CD4-positive, CD25-positive, alpha-beta regulatory T cell (primary cell): ENCODE measurements at regions not wholly inside any gene's neighbourhood (a gene's known extent, or its start where the extent isn't known, plus 50 kb on each side); places are given as distances from the start of the nearest gene placed in this dataset.

Experiments
- ATAC-seq, 2 donors: fragments of 150-1000 bp; cut with Tn5 transposase; one replicate each; pipeline ENCODE4 v1.10.0; 2021; ENCODE audit warnings: low read depth in 2 of 2, moderate number of reproducible peaks in 2 of 2, moderate library complexity in 1 of 2
- DNase-seq, 3 donors: peaks; one replicate each; pipeline versions ENCODE4 v3.0.0 to v3.0.0-alpha.2; 2012 to 2022; ENCODE audit warnings: mixed read lengths in 1 of 3
- H3K27ac ChIP-seq: one replicate; pipeline ENCODE4 v1.7.0; 2013; ENCODE audit warnings: mild to moderate bottlenecking, low read length; ENCODE audit not compliant: insufficient read depth, poor library complexity, severe bottlenecking
- H3K27me3 ChIP-seq: one replicate; pipeline ENCODE4 v1.7.0; 2013; ENCODE audit warnings: low read length; ENCODE audit not compliant: control insufficient read depth, insufficient read depth
- H3K36me3 ChIP-seq: one replicate; pipeline ENCODE4 v1.7.0; 2013; ENCODE audit warnings: mild to moderate bottlenecking, low read length, moderate library complexity; ENCODE audit not compliant: control insufficient read depth, insufficient read depth
- H3K4me1 ChIP-seq: 2 replicates; pipeline ENCODE4 v1.7.0; 2013; ENCODE audit warnings: mild to moderate bottlenecking, low read length; ENCODE audit not compliant: insufficient read depth, control insufficient read depth, poor library complexity, severe bottlenecking
- H3K4me3 ChIP-seq: one replicate; pipeline ENCODE4 v1.7.0; 2013; ENCODE audit warnings: low read depth, mild to moderate bottlenecking, low read length, moderate library complexity
- H3K9me3 ChIP-seq, 2 experiments: 1 replicate in 1 of 2; 2 replicates in 1 of 2; pipeline ENCODE4 v1.7.0; 2013; ENCODE audit warnings: low read length in 2 of 2, mild to moderate bottlenecking in 1 of 2, moderate library complexity in 1 of 2; ENCODE audit not compliant: control insufficient read depth in 2 of 2
- H3K27ac Mint-ChIP-seq, 3 donors: one replicate each; pipeline ENCODE4 v1.8.0; 2020 to 2022; ENCODE audit warnings: mild to moderate bottlenecking in 3 of 3, mixed read lengths in 3 of 3, moderate library complexity in 2 of 3
- H3K27me3 Mint-ChIP-seq: one replicate; pipeline ENCODE4 v1.8.0; 2022; ENCODE audit warnings: mild to moderate bottlenecking, mixed read lengths
- H3K36me3 Mint-ChIP-seq: one replicate; pipeline ENCODE4 v1.8.0; 2020; ENCODE audit warnings: mixed read lengths
- H3K4me1 Mint-ChIP-seq, 4 donors: one replicate each; pipeline ENCODE4 v1.8.0; 2020 to 2022; ENCODE audit warnings: mixed read lengths in 4 of 4, mild to moderate bottlenecking in 1 of 4
- H3K4me3 Mint-ChIP-seq, 4 donors: one replicate each; pipeline ENCODE4 v1.8.0; 2020 to 2022; ENCODE audit warnings: mild to moderate bottlenecking in 4 of 4, mixed read lengths in 4 of 4, moderate library complexity in 3 of 4
- H3K9me3 Mint-ChIP-seq, 7 donors: one replicate each; pipeline ENCODE4 v1.8.0; 2020 to 2022; ENCODE audit warnings: mixed read lengths in 7 of 7, mild to moderate bottlenecking in 3 of 7, moderate library complexity in 2 of 7

DNA sequence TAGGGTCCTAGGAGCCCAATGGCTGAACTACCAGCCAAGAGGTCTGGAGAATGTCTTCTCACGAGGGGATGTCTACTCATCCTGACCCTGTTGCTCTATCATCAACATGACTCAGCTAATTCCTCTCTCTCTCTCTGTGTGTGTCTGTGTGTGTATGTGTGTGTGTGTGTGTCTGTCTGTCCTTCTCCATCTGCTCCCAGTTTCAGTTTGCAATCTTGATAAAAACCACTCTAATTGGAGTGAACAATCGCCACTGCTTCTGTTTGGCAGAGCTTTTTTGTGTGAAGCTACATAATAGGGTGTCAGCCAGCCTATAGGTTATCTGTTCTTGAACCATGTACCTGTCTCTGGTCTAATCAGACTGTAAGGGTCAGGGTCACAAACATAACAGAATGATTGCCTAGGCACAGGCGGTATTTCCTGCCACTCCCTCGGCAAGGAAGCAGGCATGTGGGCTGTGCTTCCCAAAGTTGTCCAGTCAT lies 219.8 kb downstream of the SH3BP4 start:
- Histone ChIP-seq H3K4me3 (no peak overlapping the region), H3K4me1 (no peaks in the 10 kb centered on the region), H3K27ac (no peak overlapping the region), H3K27me3 (no peaks in the 10 kb centered on the region), H3K9me3 (no peaks in the 10 kb centered on the region), H3K36me3 (no peaks in the 10 kb centered on the region)
- DNase-seq (no peak), ATAC-seq (no peak)
- no peak overlapping the region for H3K4me3 Mint-ChIP-seq
- H3K4me1 Mint-ChIP-seq, result no peaks in the 10 kb centered on the region
- peaks cover 0 to 6% (median 3%) of the 10 kb centered on the region in 7 donors for H3K9me3 Mint-ChIP-seq
- H3K36me3 Mint-ChIP-seq, result no peaks in the 10 kb centered on the region
- H3K27me3 Mint-ChIP-seq, result no peaks in the 10 kb centered on the region
- H3K27ac Mint-ChIP-seq, result no peak overlapping the region

DNA sequence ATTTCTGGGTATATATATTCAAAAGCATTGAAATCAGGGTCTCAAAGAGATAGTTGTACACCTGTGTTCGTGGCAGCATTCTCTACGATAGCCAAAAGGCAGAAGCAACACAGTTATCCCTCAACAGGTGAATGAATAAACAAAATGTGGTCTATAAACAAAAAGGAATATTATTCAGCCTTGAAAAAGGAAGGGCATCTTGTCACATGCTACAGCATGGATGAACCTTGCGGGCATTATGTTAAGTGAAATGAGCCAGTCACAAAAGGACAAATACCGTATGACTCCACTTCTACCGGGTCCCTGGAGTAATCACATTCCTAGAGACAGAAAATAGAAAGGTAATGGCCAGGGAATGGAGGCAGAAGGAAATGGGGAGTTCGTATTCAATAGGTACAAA lies 228.8 kb downstream of the SH3BP4 start:
- no peaks in the 10 kb centered on the region for H3K36me3 ChIP-seq
- H3K9me3 ChIP-seq, result no peaks in the 10 kb centered on the region

DNA sequence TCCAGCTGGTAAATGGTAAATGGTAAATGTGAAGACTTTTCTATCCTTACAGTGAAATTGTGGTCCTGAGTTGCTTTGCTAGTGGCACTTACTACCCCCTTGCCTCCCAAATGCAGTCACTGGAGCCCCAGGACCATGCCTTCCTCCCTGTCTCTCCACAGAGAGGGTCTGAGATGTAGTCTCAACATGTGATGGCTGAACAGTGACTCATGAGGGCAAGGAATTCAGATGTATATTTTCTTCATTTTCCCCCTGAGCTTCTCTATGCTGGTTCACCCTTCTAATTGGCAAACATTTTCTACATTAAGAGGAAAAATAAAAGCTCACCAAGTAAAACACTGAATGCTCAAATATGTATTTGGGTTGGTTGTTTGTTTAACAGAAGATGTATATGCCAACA lies 232.0 kb downstream of the SH3BP4 start:
- Histone ChIP-seq H3K4me3 (no peak overlapping the region), H3K36me3 (no peaks in the 10 kb centered on the region), H3K27ac (no peak overlapping the region), H3K4me1 (no peaks in the 10 kb centered on the region), H3K27me3 (no peaks in the 10 kb centered on the region), H3K9me3 (no peaks in the 10 kb centered on the region)
- no peak overlapping the region for H3K4me3 Mint-ChIP-seq
- no peaks in the 10 kb centered on the region for H3K4me1 Mint-ChIP-seq
- H3K27ac Mint-ChIP-seq, result no peak overlapping the region
- DNase-seq (no peak), ATAC-seq (no peak)
- peaks cover 10% of the 10 kb centered on the region for H3K27me3 Mint-ChIP-seq
- no peaks in the 10 kb centered on the region for H3K36me3 Mint-ChIP-seq
- peaks cover 0 to 4% (median 0%) of the 10 kb centered on the region in 7 donors for H3K9me3 Mint-ChIP-seq

More for the DNA sequence above, 228.8 kb downstream of the SH3BP4 start:
- no peak overlapping the region for H3K27ac Mint-ChIP-seq
- no peaks in the 10 kb centered on the region for H3K36me3 Mint-ChIP-seq
- Histone ChIP-seq H3K27ac (no peak overlapping the region), H3K4me3 (no peak overlapping the region), H3K4me1 (no peaks in the 10 kb centered on the region), H3K27me3 (no peaks in the 10 kb centered on the region)
- H3K27me3 Mint-ChIP-seq, result peaks cover 10% of the 10 kb centered on the region
- no peak overlapping the region for H3K4me3 Mint-ChIP-seq
- H3K9me3 Mint-ChIP-seq, result peaks cover 0 to 2% (median 0%) of the 10 kb centered on the region in 7 donors
- ATAC-seq, result no peak
- DNase-seq, result no peak
- no peaks in the 10 kb centered on the region for H3K4me1 Mint-ChIP-seq

DNA sequence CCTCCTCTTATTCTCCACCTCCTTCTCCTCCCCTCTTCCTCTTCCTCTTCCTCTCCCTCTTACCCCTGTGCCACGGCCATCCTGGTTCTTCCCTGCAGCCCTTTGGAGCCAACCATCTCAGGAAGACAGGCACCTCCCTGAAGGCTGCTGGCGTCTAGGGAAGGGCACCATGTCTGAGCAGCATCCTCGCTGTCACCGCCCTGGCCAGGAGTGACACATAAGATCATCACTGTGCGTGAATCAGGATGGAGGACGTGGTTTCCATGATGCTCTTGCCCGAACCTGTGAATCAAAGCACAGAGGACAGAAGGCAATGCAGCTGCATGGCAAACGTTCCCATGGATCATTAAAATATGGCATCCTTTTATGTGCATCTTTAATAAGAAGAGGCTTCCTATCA lies 236.0 kb downstream of the SH3BP4 start:
- no peak overlapping the region for H3K27ac Mint-ChIP-seq
- no peaks in the 10 kb centered on the region for H3K36me3 ChIP-seq
- no peaks in the 10 kb centered on the region for H3K27me3 ChIP-seq
- DNase-seq (no peak), ATAC-seq (no peak)
- no peaks in the 10 kb centered on the region for H3K4me1 ChIP-seq
- no peaks in the 10 kb centered on the region for H3K4me1 Mint-ChIP-seq
- no peaks in the 10 kb centered on the region for H3K27me3 Mint-ChIP-seq
- H3K27ac ChIP-seq, result no peak overlapping the region
- no peak overlapping the region for H3K4me3 ChIP-seq
- no peaks in the 10 kb centered on the region for H3K36me3 Mint-ChIP-seq
- no peaks in the 10 kb centered on the region for H3K9me3 ChIP-seq
- H3K4me3 Mint-ChIP-seq, result no peak overlapping the region
- H3K9me3 Mint-ChIP-seq, result peaks cover 0 to 5% (median 0%) of the 10 kb centered on the region in 7 donors

DNA sequence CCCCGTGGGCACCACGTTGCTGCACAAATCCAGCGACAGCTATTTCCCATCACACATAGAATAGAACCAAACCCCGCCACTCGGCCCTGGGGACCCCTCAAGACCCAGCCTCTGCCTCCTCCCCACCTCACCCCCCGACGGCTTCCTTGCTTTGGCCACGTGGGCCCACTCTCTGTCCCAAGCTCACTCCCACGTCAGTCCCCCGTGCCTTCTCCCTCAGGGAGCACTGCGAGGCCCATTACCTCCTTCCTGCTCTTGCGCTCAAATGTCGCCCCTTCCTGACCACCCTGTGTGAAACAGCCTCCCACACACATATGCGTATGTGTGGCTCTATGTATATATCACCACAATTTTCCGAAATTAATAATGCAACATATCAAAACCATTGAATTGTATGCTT lies 239.7 kb downstream of the SH3BP4 start:
- ATAC-seq, result no peak
- no peaks in the 10 kb centered on the region for H3K4me1 ChIP-seq
- no peaks in the 10 kb centered on the region for H3K36me3 Mint-ChIP-seq
- H3K27me3 ChIP-seq, result peaks cover 3% of the 10 kb centered on the region
- H3K27ac ChIP-seq, result no peak overlapping the region
- no peaks in the 10 kb centered on the region for H3K36me3 ChIP-seq
- no peaks in the 10 kb centered on the region for H3K4me1 Mint-ChIP-seq
- H3K9me3 Mint-ChIP-seq, result peaks cover 0 to 6% (median 0%) of the 10 kb centered on the region in 7 donors
- no peak overlapping the region for H3K27ac Mint-ChIP-seq
- no peak overlapping the region for H3K4me3 Mint-ChIP-seq
- peaks cover 4% of the 10 kb centered on the region for H3K27me3 Mint-ChIP-seq
- H3K9me3 ChIP-seq, result no peaks in the 10 kb centered on the region
- no peak overlapping the region for H3K4me3 ChIP-seq
- no peak for DNase-seq

DNA sequence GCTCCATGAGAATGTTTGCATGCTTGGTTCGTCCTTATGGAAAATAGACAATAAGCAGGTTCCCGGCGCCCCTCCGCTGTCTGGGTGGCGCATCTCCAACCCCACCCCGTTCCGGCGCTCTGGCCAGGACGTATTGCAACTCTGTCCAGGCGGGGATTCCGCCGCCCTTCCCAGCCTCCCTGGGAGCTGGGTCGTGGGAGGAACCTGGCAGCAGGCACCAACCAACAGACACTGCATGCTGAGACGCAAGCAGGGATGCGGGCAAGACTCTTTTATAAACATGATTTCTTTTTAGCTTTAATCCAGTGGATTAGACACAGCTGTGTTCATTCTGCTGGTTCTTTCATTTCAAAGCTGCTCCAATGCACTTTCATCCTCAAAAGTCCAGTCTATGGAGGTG lies 240.2 kb downstream of the SH3BP4 start:
- no peaks in the 10 kb centered on the region for H3K36me3 ChIP-seq
- no peaks in the 10 kb centered on the region for H3K4me1 Mint-ChIP-seq
- no peak for ATAC-seq
- no peaks in the 10 kb centered on the region for H3K9me3 ChIP-seq
- H3K27me3 ChIP-seq, result peaks cover 3% of the 10 kb centered on the region
- H3K27ac ChIP-seq, result no peak overlapping the region
- no peaks in the 10 kb centered on the region for H3K4me1 ChIP-seq
- peaks cover 0 to 6% (median 0%) of the 10 kb centered on the region in 7 donors for H3K9me3 Mint-ChIP-seq
- H3K36me3 Mint-ChIP-seq, result no peaks in the 10 kb centered on the region
- no peak overlapping the region for H3K4me3 ChIP-seq
- H3K4me3 Mint-ChIP-seq, result no peak overlapping the region
- H3K27ac Mint-ChIP-seq, result no peak overlapping the region
- DNase-seq, result no peak
- H3K27me3 Mint-ChIP-seq, result peaks cover 4% of the 10 kb centered on the region

DNA sequence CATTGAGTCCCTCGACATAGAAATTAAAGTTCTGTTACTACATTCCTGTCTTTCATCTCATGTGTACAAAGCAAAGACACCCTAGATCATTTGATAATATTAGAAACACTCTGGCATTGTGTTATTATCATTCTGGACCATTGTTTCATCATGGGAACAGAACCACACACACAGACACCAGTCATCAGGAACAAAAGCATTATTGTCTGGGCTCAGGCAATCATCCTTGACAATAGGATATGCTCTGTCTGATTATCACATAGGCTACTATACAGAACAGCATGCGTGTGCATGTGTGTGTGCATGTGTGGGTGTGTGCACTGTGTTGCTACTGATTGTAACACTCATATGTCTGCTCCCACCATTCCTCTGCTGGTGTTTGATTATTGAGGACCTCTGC lies 242.5 kb downstream of the SH3BP4 start:
- Mint-ChIP-seq H3K27me3 (peaks cover 9% of the 10 kb centered on the region), H3K36me3 (no peaks in the 10 kb centered on the region), H3K4me3 (no peak overlapping the region), H3K9me3 (peaks cover 0 to 6% (median 0%) of the 10 kb centered on the region in 7 donors), H3K4me1 (no peaks in the 10 kb centered on the region), H3K27ac (no peak overlapping the region)
- no peak for ATAC-seq
- no peak overlapping the region for H3K4me3 ChIP-seq
- peaks cover 3% of the 10 kb centered on the region for H3K27me3 ChIP-seq
- no peak for DNase-seq
- no peaks in the 10 kb centered on the region for H3K9me3 ChIP-seq
- H3K4me1 ChIP-seq, result no peaks in the 10 kb centered on the region
- H3K36me3 ChIP-seq, result no peaks in the 10 kb centered on the region
- no peak overlapping the region for H3K27ac ChIP-seq

DNA sequence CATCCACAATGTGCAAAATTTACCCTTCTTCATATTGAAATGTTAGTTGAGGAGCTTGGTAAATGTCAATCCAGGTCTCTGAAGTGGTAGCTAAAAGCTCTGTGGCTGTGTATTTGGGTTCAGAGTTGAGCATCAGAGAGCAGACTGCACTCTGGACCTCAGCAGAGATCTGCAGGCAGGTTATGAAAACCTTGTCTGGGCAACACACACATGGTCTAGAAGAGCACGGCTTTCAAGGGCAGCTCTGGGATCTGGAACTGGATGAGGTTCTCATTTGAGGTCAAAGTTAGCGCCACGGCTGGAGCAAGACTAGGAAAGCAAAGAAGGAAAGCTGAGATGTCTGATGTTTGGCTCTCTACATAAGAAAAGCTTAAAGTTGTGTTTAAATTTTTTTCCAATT lies 243.0 kb downstream of the SH3BP4 start:
- Mint-ChIP-seq H3K27ac (no peak overlapping the region), H3K9me3 (peaks cover 0 to 4% (median 0%) of the 10 kb centered on the region in 7 donors), H3K4me1 (no peaks in the 10 kb centered on the region), H3K4me3 (no peak overlapping the region), H3K36me3 (no peaks in the 10 kb centered on the region), H3K27me3 (peaks cover 9% of the 10 kb centered on the region)
- no peak overlapping the region for H3K27ac ChIP-seq
- no peaks in the 10 kb centered on the region for H3K36me3 ChIP-seq
- no peaks in the 10 kb centered on the region for H3K9me3 ChIP-seq
- DNase-seq (no peak), ATAC-seq (no peak)
- no peak overlapping the region for H3K4me3 ChIP-seq
- peaks cover 3% of the 10 kb centered on the region for H3K27me3 ChIP-seq
- H3K4me1 ChIP-seq, result no peaks in the 10 kb centered on the region
